ENCODE measurements at regions not wholly inside any gene's neighbourhood (a gene's known extent, or its start where the extent isn't known, plus 50 kb on each side); places are given as distances from the start of the nearest gene placed in this dataset.

DNA sequence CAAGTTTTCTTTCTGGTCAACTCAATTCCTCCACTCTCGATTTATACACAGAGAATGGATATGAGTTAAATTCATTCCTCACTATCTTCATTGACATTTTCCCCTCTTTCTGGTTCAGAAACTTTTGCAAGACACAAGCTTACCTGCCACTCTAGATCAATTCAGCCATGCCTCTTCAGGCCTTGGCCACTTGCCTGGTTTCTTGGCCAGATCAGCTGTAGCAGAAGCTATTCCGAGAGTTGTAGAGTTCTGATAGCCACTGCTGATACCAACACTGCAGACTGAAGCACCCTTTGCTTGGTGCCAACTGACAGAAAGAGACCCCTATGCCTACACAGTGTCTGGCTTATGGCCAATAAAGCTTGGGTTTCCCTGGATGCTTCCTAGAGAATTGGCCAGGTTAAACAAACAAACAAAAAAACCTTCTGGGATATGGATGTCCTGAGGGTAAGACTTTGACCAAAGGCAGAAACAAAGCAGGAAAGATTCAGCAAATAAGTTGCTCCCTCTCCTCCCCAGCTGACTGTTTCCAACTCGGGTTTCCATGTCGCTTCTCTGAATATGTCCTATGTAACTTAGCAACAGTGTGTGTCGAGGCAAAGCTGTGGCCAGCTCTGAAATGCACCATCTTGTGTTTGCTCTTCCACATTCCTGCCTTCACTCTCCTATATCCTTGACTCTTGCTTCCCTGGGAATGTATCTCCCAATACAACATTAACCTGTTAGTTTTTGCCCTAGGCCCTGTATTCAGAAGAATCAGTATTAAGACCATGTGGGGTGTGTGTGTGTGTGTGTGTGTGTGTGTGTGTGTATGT, 521.6 kb downstream of the EPHA3 start:
- Histone ChIP-seq H3K4me1 (ENCODE audit: control insufficient read depth in 2 of 2, insufficient read depth in 1 of 2, low read depth in 1 of 2, low read length in 2 of 2) (peaks cover 0 to 2% of the 10 kb centered on the region in 2 donors), H3K4me2 (ENCODE audit: insufficient read depth, low read length, poor library complexity, severe bottlenecking) (no peak overlapping the region), H2BK120ac (ENCODE audit: low read depth, low read length) (no peak overlapping the region), H4K8ac (ENCODE audit: low read depth, low read length) (no peak overlapping the region), H3K4me3 (ENCODE audit: low read length in 2 of 2) (no peak overlapping the region), H2AFZ (ENCODE audit: low read length) (peak overlapping the region; percentile 72), H3K27me3 (ENCODE audit: control insufficient read depth in 3 of 3, insufficient read depth in 3 of 3, low read depth in 1 of 3, low read length in 3 of 3) (no peaks in the 10 kb centered on the region), H2BK5ac (ENCODE audit: low read length) (no peak overlapping the region), H3K4ac (ENCODE audit: low read length) (no peak overlapping the region), H4K91ac (ENCODE audit: low read depth, low read length, poor library complexity) (no peak overlapping the region), H3K18ac (ENCODE audit: low read length) (no peak overlapping the region), H3K9ac (ENCODE audit: low read depth, low read length, poor library complexity) (no peak overlapping the region), H3K9me3 (replicated peaks in 1 of 2; ENCODE audit: control insufficient read depth in 2 of 2, insufficient read depth in 1 of 2, low read depth in 1 of 2, low read length in 2 of 2) (no peaks in the 10 kb centered on the region), H2BK12ac (ENCODE audit: low read length) (no peak overlapping the region), H3K36me3 (replicated peaks in 1 of 2; ENCODE audit: control insufficient read depth in 2 of 2, insufficient read depth in 2 of 2, low read length in 2 of 2) (no peaks in the 10 kb centered on the region), H3K27ac (replicated peaks; ENCODE audit: low read length) (no peak overlapping the region), H3K79me1 (ENCODE audit: low read depth, low read length) (no peaks in the 10 kb centered on the region), H3K14ac (ENCODE audit: low read length) (no peak overlapping the region), H3K23ac (ENCODE audit: low read depth, low read length, poor library complexity) (no peak overlapping the region), H2AK5ac (ENCODE audit: low read depth, low read length) (no peak overlapping the region), H2BK15ac (ENCODE audit: low read length) (no peak overlapping the region)
- WGBS, 2 donors (ENCODE audit: extremely low coverage in 2 of 2, insufficient read length in 2 of 2, insufficient replicate concordance in 1 of 2) = no CpG with 5 or more reads among the region's 5 CpGs
- DNase-seq (ENCODE audit: low spot score) = no peak

DNA sequence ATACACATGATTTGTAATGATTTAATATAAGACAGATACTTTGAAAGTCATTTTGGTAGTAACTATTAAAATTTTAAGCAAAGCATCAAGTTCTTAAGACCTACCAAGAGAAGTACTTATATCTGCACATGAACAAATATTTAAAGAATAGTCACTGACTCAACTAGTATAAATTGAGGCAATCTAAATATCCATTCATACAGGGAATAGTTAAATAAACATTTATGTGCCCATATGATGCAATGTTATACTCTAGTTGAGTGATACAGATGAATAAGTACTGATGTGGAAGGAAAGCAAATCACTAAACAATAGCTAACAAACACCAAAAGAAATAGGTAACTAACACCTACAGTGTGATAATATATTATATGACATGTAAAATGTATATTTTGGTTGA, 527.7 kb downstream of the EPHA3 start:
- Histone ChIP-seq H3K27ac (replicated peaks; ENCODE audit: low read length) (no peak overlapping the region), H3K27me3 (ENCODE audit: control insufficient read depth in 3 of 3, insufficient read depth in 3 of 3, low read depth in 1 of 3, low read length in 3 of 3) (peaks cover 0 to 3% (median 0%) of the 10 kb centered on the region in 3 experiments), H3K4me2 (ENCODE audit: insufficient read depth, low read length, poor library complexity, severe bottlenecking) (no peak overlapping the region), H3K23ac (ENCODE audit: low read depth, low read length, poor library complexity) (no peak overlapping the region), H3K4me3 (ENCODE audit: low read length in 2 of 2) (no peak overlapping the region), H2AFZ (ENCODE audit: low read length) (no peak overlapping the region), H2BK5ac (ENCODE audit: low read length) (no peak overlapping the region), H3K79me1 (ENCODE audit: low read depth, low read length) (no peaks in the 10 kb centered on the region), H3K36me3 (replicated peaks in 1 of 2; ENCODE audit: control insufficient read depth in 2 of 2, insufficient read depth in 2 of 2, low read length in 2 of 2) (no peaks in the 10 kb centered on the region), H2BK15ac (ENCODE audit: low read length) (no peak overlapping the region), H2BK120ac (ENCODE audit: low read depth, low read length) (no peak overlapping the region), H3K4me1 (ENCODE audit: control insufficient read depth in 2 of 2, insufficient read depth in 1 of 2, low read depth in 1 of 2, low read length in 2 of 2) (no peaks in the 10 kb centered on the region), H3K18ac (ENCODE audit: low read length) (no peak overlapping the region), H3K9me3 (replicated peaks in 1 of 2; ENCODE audit: control insufficient read depth in 2 of 2, insufficient read depth in 1 of 2, low read depth in 1 of 2, low read length in 2 of 2) (no peaks in the 10 kb centered on the region), H2BK12ac (ENCODE audit: low read length) (no peak overlapping the region), H4K91ac (ENCODE audit: low read depth, low read length, poor library complexity) (no peak overlapping the region), H3K4ac (ENCODE audit: low read length) (no peak overlapping the region), H2AK5ac (ENCODE audit: low read depth, low read length) (no peak overlapping the region), H3K9ac (ENCODE audit: low read depth, low read length, poor library complexity) (no peak overlapping the region), H4K8ac (ENCODE audit: low read depth, low read length) (no peak overlapping the region), H3K14ac (ENCODE audit: low read length) (no peak overlapping the region)
- no peak for DNase-seq (ENCODE audit: low spot score)

DNA sequence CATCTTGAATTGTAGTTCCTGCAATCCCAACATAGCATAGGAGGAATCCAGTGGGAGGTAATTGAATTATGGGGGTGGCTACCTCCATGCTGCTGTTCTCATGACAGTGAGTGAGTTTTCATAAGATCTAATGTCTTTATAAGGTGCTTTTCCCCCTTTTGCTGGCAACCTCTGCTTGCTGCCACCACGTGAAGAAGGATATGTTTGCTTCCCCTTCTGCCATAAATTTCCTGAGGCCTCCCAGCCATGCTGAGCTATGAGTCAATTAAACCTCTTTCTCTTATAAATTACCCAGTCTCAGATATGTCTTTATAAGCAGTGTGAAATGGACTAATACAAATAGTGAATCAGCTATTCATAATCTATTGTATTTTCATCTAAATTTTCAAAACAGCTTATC, 537.3 kb downstream of the EPHA3 start:
- Histone ChIP-seq H2BK15ac (ENCODE audit: low read length) (no peak overlapping the region), H2AK5ac (ENCODE audit: low read depth, low read length) (no peak overlapping the region), H3K9me3 (replicated peaks in 1 of 2; ENCODE audit: control insufficient read depth in 2 of 2, insufficient read depth in 1 of 2, low read depth in 1 of 2, low read length in 2 of 2) (no peaks in the 10 kb centered on the region), H3K4ac (ENCODE audit: low read length) (no peak overlapping the region), H3K4me2 (ENCODE audit: insufficient read depth, low read length, poor library complexity, severe bottlenecking) (no peak overlapping the region), H3K18ac (ENCODE audit: low read length) (no peak overlapping the region), H2BK5ac (ENCODE audit: low read length) (no peak overlapping the region), H3K27ac (replicated peaks; ENCODE audit: low read length) (no peak overlapping the region), H3K14ac (ENCODE audit: low read length) (no peak overlapping the region), H2BK120ac (ENCODE audit: low read depth, low read length) (no peak overlapping the region), H4K91ac (ENCODE audit: low read depth, low read length, poor library complexity) (no peak overlapping the region), H3K27me3 (ENCODE audit: control insufficient read depth in 3 of 3, insufficient read depth in 3 of 3, low read depth in 1 of 3, low read length in 3 of 3) (no peaks in the 10 kb centered on the region), H2AFZ (ENCODE audit: low read length) (no peak overlapping the region), H3K23ac (ENCODE audit: low read depth, low read length, poor library complexity) (no peak overlapping the region), H3K4me1 (ENCODE audit: control insufficient read depth in 2 of 2, insufficient read depth in 1 of 2, low read depth in 1 of 2, low read length in 2 of 2) (no peaks in the 10 kb centered on the region), H3K4me3 (ENCODE audit: low read length in 2 of 2) (no peak overlapping the region), H3K9ac (ENCODE audit: low read depth, low read length, poor library complexity) (no peak overlapping the region), H2BK12ac (ENCODE audit: low read length) (no peak overlapping the region), H3K79me1 (ENCODE audit: low read depth, low read length) (no peaks in the 10 kb centered on the region), H3K36me3 (replicated peaks in 1 of 2; ENCODE audit: control insufficient read depth in 2 of 2, insufficient read depth in 2 of 2, low read length in 2 of 2) (no peaks in the 10 kb centered on the region), H4K8ac (ENCODE audit: low read depth, low read length) (no peak overlapping the region)
- DNase-seq (ENCODE audit: low spot score) = no peak
- WGBS, 2 donors (ENCODE audit: extremely low coverage in 2 of 2, insufficient read length in 2 of 2, insufficient replicate concordance in 1 of 2) = no CpG with 5 or more reads among the region's 1 CpG

GRCh38 chr3:89649431-89649830, 542.0 kb downstream of the EPHA3 start:
- H3K36me3 ChIP-seq (replicated peaks in 1 of 2; ENCODE audit: control insufficient read depth in 2 of 2, insufficient read depth in 2 of 2, low read length in 2 of 2) = no peaks in the 10 kb centered on the region
- no peaks in the 10 kb centered on the region for H3K9me3 ChIP-seq (replicated peaks in 1 of 2; ENCODE audit: control insufficient read depth in 2 of 2, insufficient read depth in 1 of 2, low read depth in 1 of 2, low read length in 2 of 2)
- H2BK12ac ChIP-seq (ENCODE audit: low read length) = no peak overlapping the region
- no peak for DNase-seq (ENCODE audit: low spot score)
- no peak overlapping the region for H4K8ac ChIP-seq (ENCODE audit: low read depth, low read length)
- H4K91ac ChIP-seq (ENCODE audit: low read depth, low read length, poor library complexity) = no peak overlapping the region
- H3K9ac ChIP-seq (ENCODE audit: low read depth, low read length, poor library complexity) = no peak overlapping the region
- no peaks in the 10 kb centered on the region for H3K4me1 ChIP-seq (ENCODE audit: control insufficient read depth in 2 of 2, insufficient read depth in 1 of 2, low read depth in 1 of 2, low read length in 2 of 2)
- no peak overlapping the region for H2AK5ac ChIP-seq (ENCODE audit: low read depth, low read length)
- no peaks in the 10 kb centered on the region for H3K79me1 ChIP-seq (ENCODE audit: low read depth, low read length)
- H2BK15ac ChIP-seq (ENCODE audit: low read length) = no peak overlapping the region
- no peak overlapping the region for H3K27ac ChIP-seq (replicated peaks; ENCODE audit: low read length)
- H2BK5ac ChIP-seq (ENCODE audit: low read length) = no peak overlapping the region
- H3K4ac ChIP-seq (ENCODE audit: low read length) = no peak overlapping the region
- no peak overlapping the region for H3K14ac ChIP-seq (ENCODE audit: low read length)
- H2AFZ ChIP-seq (ENCODE audit: low read length) = no peak overlapping the region
- no peaks in the 10 kb centered on the region for H3K27me3 ChIP-seq (ENCODE audit: control insufficient read depth in 3 of 3, insufficient read depth in 3 of 3, low read depth in 1 of 3, low read length in 3 of 3)
- no peak overlapping the region for H3K23ac ChIP-seq (ENCODE audit: low read depth, low read length, poor library complexity)
- no peak overlapping the region for H3K18ac ChIP-seq (ENCODE audit: low read length)
- no CpG with 5 or more reads among the region's 5 CpGs for WGBS, 2 donors (ENCODE audit: extremely low coverage in 2 of 2, insufficient read length in 2 of 2, insufficient replicate concordance in 1 of 2)
- H3K4me3 ChIP-seq (ENCODE audit: low read length in 2 of 2) = no peak overlapping the region
- no peak overlapping the region for H2BK120ac ChIP-seq (ENCODE audit: low read depth, low read length)
- no peak overlapping the region for H3K4me2 ChIP-seq (ENCODE audit: insufficient read depth, low read length, poor library complexity, severe bottlenecking)
